ENCODE measurements at regions not wholly inside any gene's neighbourhood (a gene's known extent, or its start where the extent isn't known, plus 50 kb on each side); places are given as distances from the start of the nearest gene placed in this dataset.

DNA sequence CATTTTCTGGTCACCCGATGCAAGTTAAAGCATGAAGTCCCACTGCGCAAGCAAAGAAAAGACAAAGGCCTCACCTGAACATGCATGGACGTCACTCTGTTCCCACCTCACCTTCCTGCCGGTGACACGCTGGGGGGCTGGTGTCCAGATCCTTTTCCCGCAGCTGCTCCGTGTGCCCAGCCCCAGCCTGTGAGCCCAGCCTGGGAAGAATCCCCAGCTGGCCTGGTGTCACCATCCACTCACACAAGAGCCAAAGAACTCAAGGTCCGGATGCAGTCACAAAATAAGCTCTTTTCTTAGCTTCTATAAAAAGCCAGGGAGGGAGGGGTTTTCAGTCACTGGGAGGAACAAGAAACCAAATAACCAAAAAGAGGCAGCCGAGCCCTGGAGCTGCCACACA is 249.9 kb downstream of the COL4A1 start:
- Histone ChIP-seq H3K27me3 (ENCODE audit: control insufficient read depth, insufficient read depth, low read length) (peaks cover 2% of the 10 kb centered on the region), H3K4me3 (ENCODE audit: low read depth, low read length) (no peak overlapping the region), H3K9me3 (ENCODE audit: control insufficient read depth, insufficient read depth, low read length) (no peaks in the 10 kb centered on the region; the same call in 1 of the 2 replicates), H3K27ac (ENCODE audit: low read depth, low read length) (no peak overlapping the region)
- POLR2A ChIA-PET: no interaction called here
- CTCF ChIA-PET: no interaction called here
- DNase-seq (ENCODE audit: low read depth, low spot score): no peak
- TF ChIP-seq, protein P1, sequence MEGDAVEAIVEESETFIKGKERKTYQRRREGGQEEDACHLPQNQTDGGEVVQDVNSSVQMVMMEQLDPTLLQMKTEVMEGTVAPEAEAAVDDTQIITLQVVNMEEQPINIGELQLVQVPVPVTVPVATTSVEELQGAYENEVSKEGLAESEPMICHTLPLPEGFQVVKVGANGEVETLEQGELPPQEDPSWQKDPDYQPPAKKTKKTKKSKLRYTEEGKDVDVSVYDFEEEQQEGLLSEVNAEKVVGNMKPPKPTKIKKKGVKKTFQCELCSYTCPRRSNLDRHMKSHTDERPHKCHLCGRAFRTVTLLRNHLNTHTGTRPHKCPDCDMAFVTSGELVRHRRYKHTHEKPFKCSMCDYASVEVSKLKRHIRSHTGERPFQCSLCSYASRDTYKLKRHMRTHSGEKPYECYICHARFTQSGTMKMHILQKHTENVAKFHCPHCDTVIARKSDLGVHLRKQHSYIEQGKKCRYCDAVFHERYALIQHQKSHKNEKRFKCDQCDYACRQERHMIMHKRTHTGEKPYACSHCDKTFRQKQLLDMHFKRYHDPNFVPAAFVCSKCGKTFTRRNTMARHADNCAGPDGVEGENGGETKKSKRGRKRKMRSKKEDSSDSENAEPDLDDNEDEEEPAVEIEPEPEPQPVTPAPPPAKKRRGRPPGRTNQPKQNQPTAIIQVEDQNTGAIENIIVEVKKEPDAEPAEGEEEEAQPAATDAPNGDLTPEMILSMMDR (IDR thresholded peaks at IDR 0.05; ENCODE audit: low read depth, low read length): no peak

DNA sequence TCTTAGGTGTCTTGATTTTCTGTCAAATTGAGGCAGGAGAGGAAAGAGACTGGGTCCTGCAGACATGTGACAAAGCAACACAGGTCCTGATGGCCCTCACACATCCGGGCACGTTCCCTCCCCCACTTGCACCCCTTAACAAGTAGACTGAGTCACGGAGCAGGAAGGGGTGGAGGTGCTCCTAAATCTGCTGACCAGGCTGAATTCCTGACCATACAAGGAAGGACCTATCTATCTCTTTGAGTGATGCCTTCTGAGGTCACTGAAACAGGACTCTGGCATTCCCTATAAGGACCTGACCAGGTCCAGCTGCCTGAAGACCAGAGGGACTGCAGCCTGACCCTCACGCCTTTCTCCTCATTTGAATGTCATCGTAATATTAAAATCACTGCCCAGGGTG is 250.3 kb downstream of the COL4A1 start:
- POLR2A ChIA-PET: no interaction called here
- no peak overlapping the region for H3K4me3 ChIP-seq (ENCODE audit: low read depth, low read length)
- DNase-seq (ENCODE audit: low read depth, low spot score): no peak
- H3K9me3 ChIP-seq (ENCODE audit: control insufficient read depth, insufficient read depth, low read length): no peaks in the 10 kb centered on the region; the same call in 1 of the 2 replicates
- TF ChIP-seq, protein P1 (IDR thresholded peaks at IDR 0.05; ENCODE audit: low read depth, low read length): no peak
- no peak overlapping the region for H3K27ac ChIP-seq (ENCODE audit: low read depth, low read length)
- CTCF ChIA-PET: no interaction called here
- peaks cover 2% of the 10 kb centered on the region for H3K27me3 ChIP-seq (ENCODE audit: control insufficient read depth, insufficient read depth, low read length)

DNA sequence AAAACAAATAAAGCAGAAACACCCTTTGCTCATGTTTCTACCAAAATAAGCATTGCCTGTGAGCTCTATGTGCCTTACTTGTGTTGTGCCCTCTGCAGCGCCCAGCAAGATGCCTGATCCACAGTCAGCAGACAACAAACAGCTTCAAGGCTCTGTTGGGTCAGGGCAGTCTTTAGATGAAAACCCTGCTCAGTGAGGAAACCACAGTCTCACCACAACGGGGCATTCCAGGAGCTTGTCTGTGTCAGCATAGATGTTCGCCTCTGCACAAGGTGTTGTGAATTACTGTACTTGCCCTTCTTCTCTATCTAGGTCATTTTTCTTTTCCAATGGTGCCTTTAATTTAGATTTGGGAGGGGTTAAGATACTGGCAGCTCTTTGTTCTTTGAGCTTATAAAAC is 251.9 kb downstream of the COL4A1 start:
- Histone ChIP-seq H3K27me3 (ENCODE audit: control insufficient read depth, insufficient read depth, low read length) (peaks cover 2% of the 10 kb centered on the region), H3K27ac (ENCODE audit: low read depth, low read length) (no peak overlapping the region), H3K4me3 (ENCODE audit: low read depth, low read length) (no peak overlapping the region), H3K9me3 (ENCODE audit: control insufficient read depth, insufficient read depth, low read length) (no peaks in the 10 kb centered on the region; the same call in 1 of the 2 replicates)
- ChIA-PET CTCF (no interaction called here), POLR2A (no interaction called here)
- TF ChIP-seq, protein P1 (IDR thresholded peaks at IDR 0.05; ENCODE audit: low read depth, low read length): no peak
- DNase-seq (ENCODE audit: low read depth, low spot score): no peak

DNA sequence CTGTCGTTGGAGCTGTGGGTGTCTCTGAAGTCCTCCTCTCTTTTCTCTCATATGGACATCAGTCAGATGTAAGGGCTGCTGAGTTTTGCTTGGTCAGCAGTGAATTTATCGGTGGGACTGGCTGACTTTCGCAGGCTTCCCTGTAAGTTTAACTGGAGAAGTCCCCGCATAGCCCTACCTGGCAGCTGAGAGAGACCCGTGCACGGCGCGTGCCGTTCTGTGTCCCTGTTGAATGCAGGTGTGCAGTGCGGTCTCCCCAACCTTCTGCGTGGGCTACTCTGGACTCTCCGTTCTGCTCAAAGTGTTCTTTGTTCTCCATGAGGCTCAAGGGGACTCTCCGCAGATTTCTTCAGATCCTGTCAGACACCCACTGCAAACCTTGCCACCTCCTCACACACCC is 252.9 kb downstream of the COL4A1 start:
- ChIA-PET POLR2A (no interaction called here), CTCF (no interaction called here)
- no peak for DNase-seq (ENCODE audit: low read depth, low spot score)
- no peak overlapping the region for H3K4me3 ChIP-seq (ENCODE audit: low read depth, low read length)
- no peak overlapping the region for H3K27ac ChIP-seq (ENCODE audit: low read depth, low read length)
- TF ChIP-seq, protein P1 (IDR thresholded peaks at IDR 0.05; ENCODE audit: low read depth, low read length): no peak
- H3K9me3 ChIP-seq (ENCODE audit: control insufficient read depth, insufficient read depth, low read length): no peaks in the 10 kb centered on the region
- H3K27me3 ChIP-seq (ENCODE audit: control insufficient read depth, insufficient read depth, low read length): peaks cover 2% of the 10 kb centered on the region

DNA sequence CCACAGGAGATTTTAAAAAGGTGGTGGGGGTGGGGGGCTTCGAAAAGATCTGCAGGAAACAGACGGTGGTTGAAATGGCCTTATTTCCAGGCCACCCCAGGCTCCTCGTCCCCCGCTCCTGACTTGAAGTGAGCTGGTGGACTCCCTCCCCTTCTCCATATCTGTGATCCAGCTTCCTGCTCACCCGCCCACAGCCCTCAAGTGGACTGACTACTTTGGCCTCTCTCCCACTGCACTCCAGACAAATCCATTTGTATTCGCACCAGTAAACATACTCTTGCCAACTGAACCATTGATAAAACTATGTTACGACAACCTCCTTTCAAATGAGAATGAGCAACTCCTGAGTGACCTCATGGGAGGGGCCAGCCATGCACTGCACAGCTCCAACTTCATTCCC is 259.5 kb downstream of the COL4A1 start:
- H3K4me3 ChIP-seq (ENCODE audit: low read depth, low read length): no peak overlapping the region
- no peaks in the 10 kb centered on the region; the same call in 1 of the 2 replicates for H3K9me3 ChIP-seq (ENCODE audit: control insufficient read depth, insufficient read depth, low read length)
- TF ChIP-seq, protein P1 (IDR thresholded peaks at IDR 0.05; ENCODE audit: low read depth, low read length): no peak
- ChIA-PET POLR2A (interaction anchor here (0.6 kb wide), 1 partner anchor 103 kb away, joined by 3 read pairs; no protein-coding TSS in a partner anchor), CTCF (no interaction called here)
- H3K27ac ChIP-seq (ENCODE audit: low read depth, low read length): peak overlapping the region; percentile 11
- no peaks in the 10 kb centered on the region for H3K27me3 ChIP-seq (ENCODE audit: control insufficient read depth, insufficient read depth, low read length)
- DNase-seq (ENCODE audit: low read depth, low spot score): peak; percentile 72
